ENCODE measurements at regions not wholly inside any gene's neighbourhood (a gene's known extent, or its start where the extent isn't known, plus 50 kb on each side); places are given as distances from the start of the nearest gene placed in this dataset.
"Not testable (repeated sequence)": the region's sequence is repeated elsewhere in the genome, so short reads cannot be mapped to it uniquely, and the experiment has no call there.

GRCh38 chr13:109939180-109939579 is 152.8 kb upstream of the IRS2 start:
- no peak for TF ChIP-seq CTCF (conservative IDR thresholded peaks at IDR 0.05; ENCODE audit: control insufficient read depth, insufficient read depth, low read depth, low read length)
- no peak overlapping the region for H3K4me3 ChIP-seq (ENCODE audit: control insufficient read depth, low read depth, low read length)
- DNase-seq (ENCODE audit: low read depth), result peak; percentile 39

GRCh38 chr13:109938255-109938936 is 152.0 kb upstream of the IRS2 start:
- DNase-seq (ENCODE audit: low read depth), result peak; percentile 96
- no peak for TF ChIP-seq CTCF (conservative IDR thresholded peaks at IDR 0.05; ENCODE audit: control insufficient read depth, insufficient read depth, low read depth, low read length)
- H3K4me3 ChIP-seq (ENCODE audit: control insufficient read depth, low read depth, low read length), result no peak overlapping the region

GRCh38 chr13:109934520-109934919 is 148.1 kb upstream of the IRS2 start:
- not testable (repeated sequence) for DNase-seq (ENCODE audit: low read depth); H3K4me3 ChIP-seq (ENCODE audit: control insufficient read depth, low read depth, low read length)

GRCh38 chr13:109933476-109933875 is 147.1 kb upstream of the IRS2 start:
- TF ChIP-seq CTCF (conservative IDR thresholded peaks at IDR 0.05; ENCODE audit: control insufficient read depth, insufficient read depth, low read depth, low read length), result no peak
- DNase-seq (ENCODE audit: low read depth), result no peak

GRCh38 chr13:109924376-109924775 is 138.0 kb upstream of the IRS2 start:
- no peak for DNase-seq (ENCODE audit: low read depth)
- no peak overlapping the region for H3K4me3 ChIP-seq (ENCODE audit: control insufficient read depth, low read depth, low read length)
- TF ChIP-seq CTCF (conservative IDR thresholded peaks at IDR 0.05; ENCODE audit: control insufficient read depth, insufficient read depth, low read depth, low read length), result no peak

More at GRCh38 chr13:109933476-109933875, 147.1 kb upstream of the IRS2 start:
- H3K4me3 ChIP-seq (ENCODE audit: control insufficient read depth, low read depth, low read length), result no peak overlapping the region

GRCh38 chr13:109922518-109922917 is 136.1 kb upstream of the IRS2 start:
- peak; percentile 34 for DNase-seq (ENCODE audit: low read depth)
- TF ChIP-seq CTCF (conservative IDR thresholded peaks at IDR 0.05; ENCODE audit: control insufficient read depth, insufficient read depth, low read depth, low read length), result no peak
- H3K4me3 ChIP-seq (ENCODE audit: control insufficient read depth, low read depth, low read length), result no peak overlapping the region

GRCh38 chr13:109919715-109920375 is 133.5 kb upstream of the IRS2 start:
- TF ChIP-seq CTCF (conservative IDR thresholded peaks at IDR 0.05; ENCODE audit: control insufficient read depth, insufficient read depth, low read depth, low read length), result no peak
- no peak for DNase-seq (ENCODE audit: low read depth)
- H3K4me3 ChIP-seq (ENCODE audit: control insufficient read depth, low read depth, low read length), result no peak overlapping the region

All from fibroblast of mammary gland (primary cell).